Parathyroid adenoma (tissue), 2 donors: ENCODE measurements at regions not wholly inside any gene's neighbourhood (a gene's known extent, or its start where the extent isn't known, plus 50 kb on each side); places are given as distances from the start of the nearest gene placed in this dataset.

Experiments used
- H2AFZ ChIP-seq: fragments of 300-600 bp; sonication (generic); one replicate; pipeline ENCODE4 v1.7.0; 2017; ENCODE audit warnings: antibody characterized with exemption, mild to moderate bottlenecking
- H3K27ac ChIP-seq: fragments of 300-600 bp; sonication (generic); one replicate; pipeline ENCODE4 v1.7.0; 2017
- H3K27me3 ChIP-seq: fragments of 300-600 bp; sonication (generic); one replicate; pipeline ENCODE4 v1.7.0; 2017; ENCODE audit warnings: low read length; ENCODE audit not compliant: control insufficient read depth, insufficient read depth
- H3K36me3 ChIP-seq: fragments of 300-600 bp; sonication (generic); one replicate; pipeline ENCODE4 v1.7.0; 2017; ENCODE audit warnings: low read length; ENCODE audit not compliant: control insufficient read depth, insufficient read depth
- H3K4me1 ChIP-seq: fragments of 300-600 bp; sonication (generic); one replicate; pipeline ENCODE4 v1.7.0; 2017; ENCODE audit warnings: control low read depth
- H3K4me2 ChIP-seq: fragments of 300-600 bp; sonication (generic); one replicate; pipeline ENCODE4 v1.7.0; 2017; ENCODE audit warnings: low read length
- H3K4me3 ChIP-seq: fragments of 300-600 bp; sonication (generic); one replicate; pipeline ENCODE4 v1.7.0; 2017; ENCODE audit warnings: low read depth, low read length
- H3K79me2 ChIP-seq: fragments of 300-600 bp; sonication (generic); one replicate; pipeline ENCODE4 v1.7.0; 2017; ENCODE audit warnings: control low read depth
- H3K9ac ChIP-seq: fragments of 300-600 bp; sonication (generic); one replicate; pipeline ENCODE4 v1.7.0; 2017; ENCODE audit warnings: mild to moderate bottlenecking
- H3K9me3 ChIP-seq: fragments of 300-600 bp; sonication (generic); one replicate; pipeline ENCODE4 v1.7.0; 2017; ENCODE audit warnings: low read length; ENCODE audit not compliant: control insufficient read depth
- TF ChIP-seq, protein P1 (sequence below): fragments of 300-600 bp; sonication (generic); IDR thresholded peaks from one replicate; pipeline ENCODE4 v1.7.0; 2017; ENCODE audit warnings: antibody characterized with exemption, mild to moderate bottlenecking
- donor health status: primary hyperparathyroidism.

DNA sequence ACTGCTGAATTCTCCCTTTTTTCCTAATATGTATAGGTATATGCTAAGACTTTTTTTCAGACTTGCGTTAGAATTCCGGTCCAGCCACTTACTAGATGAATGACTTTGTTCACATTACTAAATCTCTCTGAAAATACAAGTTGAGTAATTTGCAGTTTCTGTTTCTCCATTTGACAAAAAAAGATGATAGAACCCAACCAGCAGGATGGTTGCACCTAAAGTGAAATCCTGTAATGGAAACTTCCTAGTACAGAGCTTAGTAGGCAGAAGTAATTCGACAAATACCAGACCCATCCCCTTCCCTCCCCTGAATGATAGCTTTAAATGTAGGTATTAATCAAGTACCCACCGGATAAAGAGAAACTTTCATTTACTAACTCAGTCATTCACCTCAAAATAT lies 113.6 kb upstream of the RAP1B start:
- H3K9ac ChIP-seq = no peak overlapping the region
- H3K4me2 ChIP-seq = no peak overlapping the region
- H3K79me2 ChIP-seq = no peaks in the 10 kb centered on the region
- no peak overlapping the region for H3K27ac ChIP-seq
- TF ChIP-seq, protein P1, sequence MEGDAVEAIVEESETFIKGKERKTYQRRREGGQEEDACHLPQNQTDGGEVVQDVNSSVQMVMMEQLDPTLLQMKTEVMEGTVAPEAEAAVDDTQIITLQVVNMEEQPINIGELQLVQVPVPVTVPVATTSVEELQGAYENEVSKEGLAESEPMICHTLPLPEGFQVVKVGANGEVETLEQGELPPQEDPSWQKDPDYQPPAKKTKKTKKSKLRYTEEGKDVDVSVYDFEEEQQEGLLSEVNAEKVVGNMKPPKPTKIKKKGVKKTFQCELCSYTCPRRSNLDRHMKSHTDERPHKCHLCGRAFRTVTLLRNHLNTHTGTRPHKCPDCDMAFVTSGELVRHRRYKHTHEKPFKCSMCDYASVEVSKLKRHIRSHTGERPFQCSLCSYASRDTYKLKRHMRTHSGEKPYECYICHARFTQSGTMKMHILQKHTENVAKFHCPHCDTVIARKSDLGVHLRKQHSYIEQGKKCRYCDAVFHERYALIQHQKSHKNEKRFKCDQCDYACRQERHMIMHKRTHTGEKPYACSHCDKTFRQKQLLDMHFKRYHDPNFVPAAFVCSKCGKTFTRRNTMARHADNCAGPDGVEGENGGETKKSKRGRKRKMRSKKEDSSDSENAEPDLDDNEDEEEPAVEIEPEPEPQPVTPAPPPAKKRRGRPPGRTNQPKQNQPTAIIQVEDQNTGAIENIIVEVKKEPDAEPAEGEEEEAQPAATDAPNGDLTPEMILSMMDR = no peak
- H3K36me3 ChIP-seq = no peaks in the 10 kb centered on the region
- no peak overlapping the region for H3K4me3 ChIP-seq
- no peaks in the 10 kb centered on the region for H3K9me3 ChIP-seq
- H3K27me3 ChIP-seq = no peaks in the 10 kb centered on the region
- H3K4me1 ChIP-seq = no peaks in the 10 kb centered on the region
- no peak overlapping the region for H2AFZ ChIP-seq

DNA sequence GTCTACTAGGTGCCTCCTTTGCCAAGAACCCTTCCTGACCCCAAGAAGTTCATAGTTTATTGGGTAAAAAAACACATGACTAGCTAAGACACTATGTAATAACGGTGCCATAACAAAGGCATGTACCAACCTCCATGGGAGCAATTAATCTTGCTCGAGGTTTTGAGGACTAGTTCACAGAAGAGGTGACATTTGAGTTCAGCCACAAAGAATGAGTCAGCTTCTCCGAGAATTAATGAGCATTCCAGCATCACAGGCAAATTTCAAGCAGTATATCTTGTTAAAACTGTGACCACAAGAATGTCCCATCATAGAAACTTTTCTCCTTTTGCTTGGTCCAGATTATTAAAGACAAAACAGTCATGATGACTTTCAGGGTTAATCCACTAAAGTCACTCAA lies 113.0 kb upstream of the RAP1B start:
- Histone ChIP-seq H3K4me2 (no peak overlapping the region), H3K9me3 (no peaks in the 10 kb centered on the region), H3K27me3 (no peaks in the 10 kb centered on the region), H3K9ac (no peak overlapping the region), H3K36me3 (no peaks in the 10 kb centered on the region), H2AFZ (no peak overlapping the region), H3K79me2 (no peaks in the 10 kb centered on the region), H3K4me1 (no peaks in the 10 kb centered on the region), H3K4me3 (no peak overlapping the region), H3K27ac (no peak overlapping the region)
- TF ChIP-seq, protein P1 = no peak

DNA sequence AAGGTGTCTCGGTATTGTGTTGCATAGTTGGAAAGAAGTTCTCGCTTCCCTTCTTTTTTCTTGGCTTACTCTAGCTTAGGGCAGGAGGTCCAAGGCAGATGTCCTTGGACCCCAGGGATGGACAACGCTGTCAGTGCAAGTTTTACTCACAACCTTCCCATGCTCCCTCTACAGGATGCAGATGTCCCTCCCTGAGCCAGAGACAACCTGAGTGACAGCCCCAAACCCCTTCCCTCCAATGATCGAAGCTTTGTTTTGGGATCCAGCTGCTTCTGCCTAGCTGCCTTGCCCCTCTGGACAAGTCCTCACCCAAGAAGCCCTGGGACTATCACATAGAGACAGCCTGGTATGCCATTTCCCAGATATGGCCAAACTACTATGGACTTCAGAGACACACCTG lies 112.0 kb upstream of the RAP1B start:
- no peaks in the 10 kb centered on the region for H3K9me3 ChIP-seq
- H3K4me3 ChIP-seq = no peak overlapping the region
- H2AFZ ChIP-seq = no peak overlapping the region
- no peak overlapping the region for H3K4me2 ChIP-seq
- TF ChIP-seq, protein P1 = no peak
- H3K27me3 ChIP-seq = no peaks in the 10 kb centered on the region
- no peak overlapping the region for H3K27ac ChIP-seq
- H3K79me2 ChIP-seq = no peaks in the 10 kb centered on the region
- no peaks in the 10 kb centered on the region for H3K36me3 ChIP-seq
- no peak overlapping the region for H3K9ac ChIP-seq
- no peaks in the 10 kb centered on the region for H3K4me1 ChIP-seq

DNA sequence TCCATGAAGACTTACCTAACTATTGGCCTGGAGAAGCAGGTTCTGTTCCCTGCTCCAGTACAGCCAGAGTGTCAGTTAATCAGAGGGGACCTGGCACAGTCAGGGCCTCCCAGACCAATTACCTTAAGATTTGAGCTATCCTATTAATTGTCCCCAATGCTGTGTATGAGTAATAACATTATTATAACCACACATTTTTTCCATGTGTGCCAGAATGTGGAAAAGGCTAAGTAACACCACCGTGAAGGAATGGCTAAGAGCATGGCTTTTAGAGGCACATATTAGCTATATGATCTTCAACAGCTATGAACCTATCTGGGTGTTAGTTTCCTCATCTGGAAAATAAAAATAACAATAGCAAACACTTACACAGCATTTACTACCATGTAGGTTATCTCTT lies 111.1 kb upstream of the RAP1B start:
- no peak overlapping the region for H3K27ac ChIP-seq
- no peaks in the 10 kb centered on the region for H3K36me3 ChIP-seq
- H3K79me2 ChIP-seq = no peaks in the 10 kb centered on the region
- TF ChIP-seq, protein P1 = no peak
- no peak overlapping the region for H3K4me3 ChIP-seq
- no peaks in the 10 kb centered on the region for H3K4me1 ChIP-seq
- no peak overlapping the region for H2AFZ ChIP-seq
- no peaks in the 10 kb centered on the region for H3K9me3 ChIP-seq
- H3K9ac ChIP-seq = no peak overlapping the region
- no peaks in the 10 kb centered on the region for H3K27me3 ChIP-seq
- H3K4me2 ChIP-seq = no peak overlapping the region

DNA sequence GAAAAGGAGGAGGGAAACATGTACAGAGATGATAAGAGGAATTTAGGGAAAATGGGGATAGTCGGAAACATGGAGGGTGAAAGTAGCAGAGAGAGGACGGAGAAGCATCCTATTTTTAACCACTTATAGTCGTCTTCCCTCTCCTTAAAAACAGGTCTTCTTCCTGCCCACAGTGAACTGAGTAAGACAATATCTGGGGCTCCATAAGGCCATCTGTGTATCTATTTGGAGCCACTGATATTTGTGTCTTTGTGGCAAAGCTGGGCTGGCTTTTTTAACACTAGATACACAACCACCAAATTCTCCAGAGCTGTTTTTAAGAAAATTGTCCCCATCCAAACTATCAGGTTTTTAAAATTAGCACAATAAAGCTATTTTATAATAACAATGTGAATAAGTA lies 109.5 kb upstream of the RAP1B start:
- TF ChIP-seq, protein P1 = no peak
- Histone ChIP-seq H2AFZ (no peak overlapping the region), H3K4me1 (no peaks in the 10 kb centered on the region)

More for the DNA sequence above, 109.5 kb upstream of the RAP1B start:
- no peak overlapping the region for H3K27ac ChIP-seq
- H3K9me3 ChIP-seq = no peaks in the 10 kb centered on the region
- no peak overlapping the region for H3K4me2 ChIP-seq
- no peaks in the 10 kb centered on the region for H3K36me3 ChIP-seq
- H3K9ac ChIP-seq = no peak overlapping the region
- H3K27me3 ChIP-seq = no peaks in the 10 kb centered on the region
- no peaks in the 10 kb centered on the region for H3K79me2 ChIP-seq
- no peak overlapping the region for H3K4me3 ChIP-seq
